ENCODE measurements at regions not wholly inside any gene's neighbourhood (a gene's known extent, or its start where the extent isn't known, plus 50 kb on each side); places are given as distances from the start of the nearest gene placed in this dataset.

DNA sequence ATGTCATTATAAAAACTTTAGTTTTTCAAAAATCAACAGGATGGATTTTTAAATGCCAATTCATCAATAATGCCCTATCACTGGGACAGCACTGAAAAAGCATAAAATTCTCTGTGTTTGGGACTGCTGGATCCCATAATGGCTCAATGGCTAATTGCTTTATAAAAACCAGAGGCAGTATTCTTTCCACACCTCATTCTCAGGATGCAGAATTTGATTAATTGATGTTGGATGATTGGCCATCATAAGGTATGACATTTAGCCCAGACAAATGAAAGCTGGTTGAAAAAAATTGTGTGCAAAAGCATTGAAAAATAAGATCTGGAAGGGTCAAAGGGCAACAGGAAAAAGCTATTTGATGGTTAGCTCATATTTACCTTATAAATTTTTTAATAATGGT lies 362.2 kb upstream of the SNX7 start:
- DNase-seq (ENCODE audit: low read depth), result no peak
- in situ Hi-C loops (cut with HindIII; ENCODE audit: low sequenced_read_pairs), result no loop called here
- TF ChIP-seq, protein P1, sequence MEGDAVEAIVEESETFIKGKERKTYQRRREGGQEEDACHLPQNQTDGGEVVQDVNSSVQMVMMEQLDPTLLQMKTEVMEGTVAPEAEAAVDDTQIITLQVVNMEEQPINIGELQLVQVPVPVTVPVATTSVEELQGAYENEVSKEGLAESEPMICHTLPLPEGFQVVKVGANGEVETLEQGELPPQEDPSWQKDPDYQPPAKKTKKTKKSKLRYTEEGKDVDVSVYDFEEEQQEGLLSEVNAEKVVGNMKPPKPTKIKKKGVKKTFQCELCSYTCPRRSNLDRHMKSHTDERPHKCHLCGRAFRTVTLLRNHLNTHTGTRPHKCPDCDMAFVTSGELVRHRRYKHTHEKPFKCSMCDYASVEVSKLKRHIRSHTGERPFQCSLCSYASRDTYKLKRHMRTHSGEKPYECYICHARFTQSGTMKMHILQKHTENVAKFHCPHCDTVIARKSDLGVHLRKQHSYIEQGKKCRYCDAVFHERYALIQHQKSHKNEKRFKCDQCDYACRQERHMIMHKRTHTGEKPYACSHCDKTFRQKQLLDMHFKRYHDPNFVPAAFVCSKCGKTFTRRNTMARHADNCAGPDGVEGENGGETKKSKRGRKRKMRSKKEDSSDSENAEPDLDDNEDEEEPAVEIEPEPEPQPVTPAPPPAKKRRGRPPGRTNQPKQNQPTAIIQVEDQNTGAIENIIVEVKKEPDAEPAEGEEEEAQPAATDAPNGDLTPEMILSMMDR (IDR thresholded peaks at IDR 0.05; ENCODE audit: low read depth, low read length, missing control alignments), result no peak
- H3K4me3 ChIP-seq (ENCODE audit: low read depth, low read length), result no peak overlapping the region

DNA sequence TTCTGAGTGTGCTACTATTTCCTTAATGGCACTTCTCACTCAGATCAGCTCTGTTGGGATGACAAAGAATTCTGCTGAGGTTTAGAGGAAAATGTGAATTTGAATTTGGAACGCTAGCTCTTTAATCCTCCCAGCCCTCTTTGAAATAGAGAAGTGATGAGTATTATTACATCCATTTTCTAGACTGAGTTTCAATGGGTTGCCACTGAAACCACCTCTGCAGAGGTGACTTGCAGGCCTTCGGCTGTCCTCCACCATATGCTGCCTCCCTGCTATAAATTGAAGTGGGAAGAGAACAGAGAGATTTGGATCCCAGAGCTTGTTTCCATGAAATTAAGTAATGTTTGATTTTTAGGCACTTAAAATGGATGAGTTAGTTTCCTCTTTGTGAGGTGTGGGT lies 363.2 kb upstream of the SNX7 start:
- H3K4me3 ChIP-seq (ENCODE audit: low read depth, low read length), result no peak overlapping the region
- TF ChIP-seq, protein P1 (IDR thresholded peaks at IDR 0.05; ENCODE audit: low read depth, low read length, missing control alignments), result no peak
- no peak for DNase-seq (ENCODE audit: low read depth)
- in situ Hi-C loops (cut with HindIII; ENCODE audit: low sequenced_read_pairs), result no loop called here

DNA sequence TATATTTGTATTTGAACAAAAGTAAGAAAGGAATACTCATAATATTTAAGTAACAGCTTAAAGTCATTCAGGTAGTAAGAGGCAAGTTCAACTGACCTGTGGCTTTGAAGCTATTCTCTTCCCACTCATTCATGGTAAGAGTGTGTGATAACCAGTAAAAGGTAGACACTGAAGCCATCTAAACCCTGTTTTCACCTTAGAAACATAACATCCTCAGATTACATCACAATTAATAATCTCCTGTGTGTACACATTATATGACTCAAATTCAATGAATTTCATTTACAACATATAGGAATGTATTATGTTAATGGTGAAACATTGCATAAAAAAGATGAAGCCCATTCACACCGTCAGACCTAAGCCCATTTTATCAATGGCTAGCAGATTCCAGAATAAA lies 364.8 kb upstream of the SNX7 start:
- no peak overlapping the region for H3K4me3 ChIP-seq (ENCODE audit: low read depth, low read length)
- no peak for DNase-seq (ENCODE audit: low read depth)
- in situ Hi-C loops (cut with HindIII; ENCODE audit: low sequenced_read_pairs), result no loop called here
- TF ChIP-seq, protein P1 (IDR thresholded peaks at IDR 0.05; ENCODE audit: low read depth, low read length, missing control alignments), result no peak

DNA sequence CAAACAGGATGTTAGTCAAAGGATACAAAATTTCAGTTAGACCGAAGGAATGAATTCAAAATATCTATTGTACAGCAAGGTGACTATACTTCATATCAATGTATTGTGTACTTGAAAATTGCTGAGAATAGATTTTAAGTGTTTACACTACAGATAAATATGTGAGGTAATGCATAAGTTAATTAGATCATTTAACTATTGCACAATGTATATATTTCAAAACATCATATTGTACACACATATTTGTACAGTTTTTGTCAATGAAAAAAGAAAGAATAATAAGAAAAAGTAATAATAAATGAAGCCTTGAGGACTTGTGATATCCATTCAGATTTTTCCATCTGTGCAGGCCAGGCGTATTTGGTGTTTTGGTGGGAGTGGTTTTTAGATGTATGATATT lies 367.4 kb upstream of the SNX7 start:
- no peak for DNase-seq (ENCODE audit: low read depth)
- TF ChIP-seq, protein P1 (IDR thresholded peaks at IDR 0.05; ENCODE audit: low read depth, low read length, missing control alignments), result no peak
- no peak overlapping the region for H3K4me3 ChIP-seq (ENCODE audit: low read depth, low read length)
- in situ Hi-C loops (cut with HindIII; ENCODE audit: low sequenced_read_pairs), result no loop called here

DNA sequence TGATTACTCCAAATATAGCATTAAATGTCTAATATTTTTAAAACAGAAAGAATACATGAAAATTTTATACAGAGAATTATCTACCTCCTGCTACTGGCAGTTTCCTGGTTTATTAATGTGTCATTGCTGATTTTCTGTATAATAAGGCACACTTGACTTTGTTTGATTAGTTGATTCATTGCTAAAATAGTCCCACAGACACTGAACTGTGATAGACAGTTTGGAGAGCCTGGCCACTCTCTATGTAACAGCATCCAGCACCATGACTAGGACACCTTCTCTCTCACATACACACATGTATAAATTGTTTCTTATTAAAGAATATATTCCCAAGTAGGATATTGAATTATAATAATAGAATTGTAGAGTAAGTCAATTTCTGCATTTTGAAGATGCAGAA lies 368.5 kb upstream of the SNX7 start:
- in situ Hi-C loops (cut with HindIII; ENCODE audit: low sequenced_read_pairs), result no loop called here
- DNase-seq (ENCODE audit: low read depth), result no peak
- no peak overlapping the region for H3K4me3 ChIP-seq (ENCODE audit: low read depth, low read length)
- TF ChIP-seq, protein P1 (IDR thresholded peaks at IDR 0.05; ENCODE audit: low read depth, low read length, missing control alignments), result no peak

DNA sequence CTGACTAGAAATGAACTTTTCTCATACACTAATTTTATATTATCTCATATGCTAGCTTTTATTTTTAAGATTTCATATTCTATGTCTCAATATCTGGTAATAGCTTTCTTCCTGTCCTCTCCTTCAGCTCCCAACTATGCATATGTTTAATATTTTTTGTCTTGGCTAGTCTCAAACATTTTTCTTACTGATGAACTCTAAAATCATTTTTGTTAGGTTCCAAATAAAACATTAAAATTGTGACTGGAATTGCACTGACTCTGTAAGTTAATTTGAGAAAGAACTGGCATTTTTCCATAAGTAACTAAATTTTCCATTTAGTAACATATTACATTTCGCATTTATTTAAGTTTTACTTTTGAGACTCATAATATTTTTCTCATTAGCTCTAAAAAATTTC lies 368.5 kb upstream of the DPYD start:
- in situ Hi-C loops (cut with HindIII; ENCODE audit: low sequenced_read_pairs), result no loop called here
- DNase-seq (ENCODE audit: low read depth), result no peak
- TF ChIP-seq, protein P1 (IDR thresholded peaks at IDR 0.05; ENCODE audit: low read depth, low read length, missing control alignments), result no peak
- H3K4me3 ChIP-seq (ENCODE audit: low read depth, low read length), result no peak overlapping the region

DNA sequence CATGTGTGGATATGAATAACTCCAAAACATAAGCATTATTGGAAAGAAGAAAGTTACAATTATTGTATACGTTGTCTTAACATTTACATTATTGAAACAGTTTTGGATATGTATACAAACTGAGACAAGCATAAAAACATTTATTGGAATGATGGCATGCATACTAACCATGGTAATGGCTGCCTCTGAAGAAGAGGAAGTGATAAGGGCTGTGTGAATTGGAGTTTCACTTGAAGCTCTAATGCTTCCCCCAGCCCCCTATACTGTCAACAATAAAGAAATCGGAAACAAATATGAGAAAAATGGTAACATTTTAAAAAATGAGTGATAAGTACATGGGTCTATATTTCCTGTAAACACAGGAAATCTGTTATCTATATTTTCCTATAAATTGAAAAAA lies 367.7 kb upstream of the DPYD start:
- no peak overlapping the region for H3K4me3 ChIP-seq (ENCODE audit: low read depth, low read length)
- in situ Hi-C loops (cut with HindIII; ENCODE audit: low sequenced_read_pairs), result no loop called here
- TF ChIP-seq, protein P1 (IDR thresholded peaks at IDR 0.05; ENCODE audit: low read depth, low read length, missing control alignments), result no peak
- DNase-seq (ENCODE audit: low read depth), result no peak
